C4-2B (cell line): ENCODE measurements at regions not wholly inside any gene's neighbourhood (a gene's known extent, or its start where the extent isn't known, plus 50 kb on each side); places are given as distances from the start of the nearest gene placed in this dataset.

Source experiments
- H3K27ac ChIP-seq: fragments of 450-650 bp; 2 replicates; pipeline ENCODE4 v1.5.1; 2017
- ZFX ChIP-seq: fragments of 450-650 bp; IDR thresholded peaks from 2 replicates; pipeline ENCODE4 v1.6.1; 2017
- TF ChIP-seq, protein P1 (sequence below): fragments of 450-650 bp; conservative IDR thresholded peaks from 2 replicates; pipeline ENCODE4 v1.5.1; 2017; ENCODE audit warnings: mild to moderate bottlenecking

DNA sequence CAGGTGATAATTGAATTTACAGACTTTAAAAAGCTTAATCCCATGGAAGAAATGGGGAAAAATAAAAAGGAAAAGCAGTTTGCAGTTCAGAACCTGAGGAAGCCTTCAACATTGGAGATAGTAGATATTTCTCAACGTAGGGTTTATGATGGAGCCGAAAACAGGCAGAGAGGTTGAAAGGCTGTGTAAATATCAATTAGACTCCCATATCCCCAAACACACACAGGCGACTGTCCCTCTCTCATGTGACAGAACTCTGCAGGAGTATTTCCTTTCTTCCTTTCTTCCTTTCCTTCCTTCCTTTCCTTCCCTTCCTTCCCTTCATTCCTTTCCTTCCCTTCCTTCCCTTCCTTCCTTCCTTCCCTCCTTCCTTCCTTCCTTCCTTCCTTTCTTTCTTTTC, 406.5 kb downstream of the LPIN1 start:
- TF ChIP-seq ZFX = no peak
- TF ChIP-seq, protein P1, sequence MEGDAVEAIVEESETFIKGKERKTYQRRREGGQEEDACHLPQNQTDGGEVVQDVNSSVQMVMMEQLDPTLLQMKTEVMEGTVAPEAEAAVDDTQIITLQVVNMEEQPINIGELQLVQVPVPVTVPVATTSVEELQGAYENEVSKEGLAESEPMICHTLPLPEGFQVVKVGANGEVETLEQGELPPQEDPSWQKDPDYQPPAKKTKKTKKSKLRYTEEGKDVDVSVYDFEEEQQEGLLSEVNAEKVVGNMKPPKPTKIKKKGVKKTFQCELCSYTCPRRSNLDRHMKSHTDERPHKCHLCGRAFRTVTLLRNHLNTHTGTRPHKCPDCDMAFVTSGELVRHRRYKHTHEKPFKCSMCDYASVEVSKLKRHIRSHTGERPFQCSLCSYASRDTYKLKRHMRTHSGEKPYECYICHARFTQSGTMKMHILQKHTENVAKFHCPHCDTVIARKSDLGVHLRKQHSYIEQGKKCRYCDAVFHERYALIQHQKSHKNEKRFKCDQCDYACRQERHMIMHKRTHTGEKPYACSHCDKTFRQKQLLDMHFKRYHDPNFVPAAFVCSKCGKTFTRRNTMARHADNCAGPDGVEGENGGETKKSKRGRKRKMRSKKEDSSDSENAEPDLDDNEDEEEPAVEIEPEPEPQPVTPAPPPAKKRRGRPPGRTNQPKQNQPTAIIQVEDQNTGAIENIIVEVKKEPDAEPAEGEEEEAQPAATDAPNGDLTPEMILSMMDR = no peak

DNA sequence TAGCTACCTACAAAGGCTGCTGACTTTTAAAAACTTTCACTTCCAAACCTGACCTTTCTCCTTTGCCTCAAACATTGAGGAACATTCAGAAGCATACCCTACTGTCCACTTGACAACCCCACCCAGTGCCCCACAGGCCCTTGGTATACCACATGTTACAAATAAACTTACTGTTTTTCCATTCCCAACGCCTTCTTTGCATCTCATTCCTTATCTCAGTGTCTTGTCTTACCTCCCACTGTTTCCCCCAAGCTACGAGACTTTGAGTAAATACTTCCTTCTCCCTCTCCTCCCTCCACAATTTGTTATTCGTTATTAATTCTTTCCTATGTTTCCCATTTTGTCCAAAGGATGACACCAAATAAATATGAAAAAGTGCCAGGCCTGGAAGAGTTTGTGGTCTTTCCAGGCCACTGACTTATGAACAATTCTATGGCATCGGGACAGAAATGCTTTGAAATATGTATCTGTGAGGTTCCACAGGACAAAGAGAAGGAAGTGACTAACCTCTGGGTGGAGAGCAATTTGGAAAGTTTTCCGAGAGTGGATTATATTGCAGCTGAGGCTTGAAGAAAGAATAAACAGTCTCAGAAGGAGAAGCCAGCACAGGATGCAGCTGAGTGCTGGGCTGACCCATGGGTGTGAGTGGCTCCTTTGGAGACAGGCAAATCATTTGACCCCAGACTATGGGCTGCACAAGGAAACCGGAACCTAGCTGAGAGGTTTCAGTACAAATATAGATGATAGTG, 409.0 kb downstream of the LPIN1 start:
- no peak overlapping the region for H3K27ac ChIP-seq
- TF ChIP-seq, protein P1 = no peak
- TF ChIP-seq ZFX = no peak

More for the DNA sequence above, 406.5 kb downstream of the LPIN1 start:
- H3K27ac ChIP-seq = no peak overlapping the region

DNA sequence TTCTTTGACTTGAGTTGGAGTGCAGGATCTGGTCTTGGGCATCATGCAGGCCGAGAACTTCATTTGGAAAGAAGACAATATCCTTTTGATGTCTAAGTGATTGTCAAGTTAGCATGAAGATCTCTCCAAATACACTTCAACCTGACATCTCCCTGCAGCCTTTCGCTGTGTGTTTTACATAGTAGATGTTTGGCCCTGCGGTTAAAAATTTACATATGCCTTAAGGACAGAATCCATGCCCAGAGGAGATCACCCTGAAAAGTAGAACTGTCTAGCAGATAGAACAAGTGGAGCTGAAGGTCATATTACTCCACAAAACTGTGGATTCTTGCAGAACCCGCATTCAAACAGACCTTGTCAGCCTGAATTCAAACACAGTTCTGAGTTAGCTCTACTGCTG, 409.9 kb downstream of the LPIN1 start:
- no peak overlapping the region for H3K27ac ChIP-seq
- TF ChIP-seq ZFX = no peak
- TF ChIP-seq, protein P1 = no peak

DNA sequence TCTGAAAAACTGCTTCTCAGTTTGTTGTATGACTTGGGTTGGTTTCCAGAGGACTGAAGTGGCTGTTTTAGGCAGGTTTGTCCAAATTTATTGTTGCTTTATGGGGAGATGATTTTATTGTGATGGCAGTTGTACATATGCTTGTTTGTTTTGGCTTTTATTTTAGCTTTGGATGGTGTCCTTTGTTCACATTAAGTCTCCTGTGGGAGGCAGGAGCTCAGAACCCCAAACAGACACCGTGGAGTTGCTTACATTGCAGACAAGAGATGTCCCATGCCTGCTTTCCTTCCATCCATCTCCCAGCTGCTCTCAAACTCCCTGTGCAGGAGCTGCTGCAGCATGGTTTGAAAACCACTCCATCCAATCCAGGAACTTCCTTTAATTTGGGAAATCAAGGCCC, 414.7 kb downstream of the LPIN1 start:
- TF ChIP-seq, protein P1 = no peak
- TF ChIP-seq ZFX = no peak
- peak overlapping the region; percentile 84 for H3K27ac ChIP-seq

DNA sequence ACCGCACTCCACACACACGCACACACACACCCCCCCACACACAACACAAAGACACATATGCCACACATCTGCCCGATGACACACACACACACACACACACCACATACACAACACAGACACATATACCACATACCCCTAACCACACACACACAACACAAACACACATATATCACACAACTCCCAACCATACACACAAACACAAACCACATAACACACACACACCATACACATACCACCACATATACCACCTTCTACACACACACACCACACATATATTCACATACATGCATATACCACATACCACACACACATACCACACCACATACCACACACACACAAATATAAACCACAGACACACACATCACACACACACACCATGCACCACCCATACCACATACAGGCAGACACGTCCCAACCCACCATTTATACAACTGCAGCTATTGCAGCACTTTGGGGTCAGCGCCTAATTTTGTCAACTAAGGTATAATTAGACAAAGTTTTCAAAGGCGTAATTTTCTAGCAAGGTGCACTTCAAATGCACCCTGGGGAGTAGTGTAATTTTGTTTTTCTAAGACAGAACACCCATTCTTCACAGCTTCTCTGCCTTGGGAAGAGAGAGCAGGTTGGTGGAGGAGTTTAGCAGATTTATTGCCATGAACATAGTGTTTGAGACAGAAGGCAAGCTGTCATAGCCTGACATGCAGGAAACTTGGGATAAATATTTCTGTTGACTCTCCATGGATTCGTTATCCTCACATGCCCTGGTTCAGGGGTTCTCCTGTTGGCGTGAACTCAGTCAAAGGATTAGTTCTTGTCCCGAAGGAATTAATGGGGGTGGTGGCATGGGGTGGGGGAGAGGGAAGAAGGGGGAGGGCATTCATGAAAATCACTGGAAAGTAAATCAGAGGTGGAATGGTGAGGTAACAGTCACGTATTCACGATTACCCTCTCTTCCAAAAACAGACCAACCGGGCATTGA, 416.1 kb downstream of the LPIN1 start:
- peak overlapping the region; percentile 84 for H3K27ac ChIP-seq
- no peak for TF ChIP-seq ZFX
- TF ChIP-seq, protein P1 = no peak

DNA sequence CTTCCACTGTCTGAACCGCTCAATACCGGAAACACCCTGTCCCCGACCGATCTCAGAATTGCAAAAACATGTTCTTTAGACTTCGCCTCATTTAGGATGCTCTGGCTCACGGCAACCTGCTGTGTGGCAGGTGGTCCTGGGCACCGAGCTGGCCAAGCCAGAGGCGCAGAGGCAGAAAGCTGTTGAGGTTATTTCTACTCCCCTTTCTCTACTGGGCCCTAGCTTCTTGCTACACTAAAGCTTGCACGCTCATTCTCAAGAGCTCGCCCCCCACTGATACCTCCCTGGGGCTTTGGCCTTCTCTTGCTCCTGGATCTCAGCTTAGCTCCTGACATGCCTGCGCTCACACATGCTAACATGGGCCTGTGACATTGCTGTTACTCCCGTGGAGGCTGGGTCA, 417.4 kb downstream of the LPIN1 start:
- no peak overlapping the region for H3K27ac ChIP-seq
- TF ChIP-seq ZFX = no peak
- TF ChIP-seq, protein P1 = no peak

DNA sequence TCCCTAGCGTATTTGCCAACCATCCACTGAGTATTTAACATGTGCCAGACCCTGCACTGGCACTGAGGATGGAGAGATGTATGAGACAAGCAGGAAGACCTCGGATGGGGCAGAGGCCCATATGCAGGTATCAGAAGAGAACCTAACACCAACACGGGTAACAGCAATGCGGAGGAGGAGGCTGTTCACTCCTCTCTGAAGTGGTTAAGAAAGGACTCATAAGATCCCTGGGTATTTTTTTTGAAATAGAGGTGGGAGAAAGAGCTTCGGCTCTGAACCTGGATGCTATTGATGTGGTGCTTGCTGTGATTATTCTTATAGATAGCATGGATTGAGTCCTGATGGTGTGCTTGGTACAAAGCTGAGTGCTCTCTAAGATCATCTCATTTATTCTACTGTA, 418.3 kb downstream of the LPIN1 start:
- TF ChIP-seq, protein P1 = no peak
- no peak for TF ChIP-seq ZFX
- H3K27ac ChIP-seq = no peak overlapping the region
